ENCODE measurements at regions not wholly inside any gene's neighbourhood (a gene's known extent, or its start where the extent isn't known, plus 50 kb on each side); places are given as distances from the start of the nearest gene placed in this dataset.
A peak's percentile ranks its signal among the peaks of the same experiment; 100 is the strongest.
"Not testable (repeated sequence)": the region's sequence is repeated elsewhere in the genome, so short reads cannot be mapped to it uniquely, and the experiment has no call there.

GRCh38 chr16:52308051-52308450 lies 238.9 kb downstream of the TOX3 start:
- TF ChIP-seq CTCF (conservative IDR thresholded peaks at IDR 0.05) = no peak
- DNase-seq (ENCODE audit: extremely low spot score, unreplicated experiment) = no peak
- Mint-ChIP-seq H3K27ac (no peak overlapping the region), H3K9me3 (no peaks in the 10 kb centered on the region), H3K4me1 (ENCODE audit: unreplicated experiment) (peaks cover 9% of the 10 kb centered on the region), H3K36me3 (no peaks in the 10 kb centered on the region), H3K27me3 (peaks cover 20% of the 10 kb centered on the region), H3K4me3 (no peak overlapping the region)

GRCh38 chr16:52301026-52301425 lies 245.9 kb downstream of the TOX3 start:
- no peak for TF ChIP-seq CTCF (conservative IDR thresholded peaks at IDR 0.05)

GRCh38 chr16:52298769-52299168 lies 248.2 kb downstream of the TOX3 start:
- Mint-ChIP-seq H3K27me3 (peaks cover 13% of the 10 kb centered on the region), H3K4me1 (ENCODE audit: unreplicated experiment) (peaks cover 4% of the 10 kb centered on the region), H3K9me3 (no peaks in the 10 kb centered on the region), H3K4me3 (no peak overlapping the region), H3K36me3 (no peaks in the 10 kb centered on the region), H3K27ac (no peak overlapping the region)
- DNase-seq (ENCODE audit: extremely low spot score, unreplicated experiment) = no peak
- no peak for TF ChIP-seq CTCF (conservative IDR thresholded peaks at IDR 0.05)

More at GRCh38 chr16:52301026-52301425, 245.9 kb downstream of the TOX3 start:
- no peak for DNase-seq (ENCODE audit: extremely low spot score, unreplicated experiment)
- H3K4me3 Mint-ChIP-seq = no peak overlapping the region
- peaks cover 6% of the 10 kb centered on the region for H3K27me3 Mint-ChIP-seq
- no peaks in the 10 kb centered on the region for H3K4me1 Mint-ChIP-seq (ENCODE audit: unreplicated experiment)
- H3K27ac Mint-ChIP-seq = no peak overlapping the region
- H3K36me3 Mint-ChIP-seq = no peaks in the 10 kb centered on the region
- H3K9me3 Mint-ChIP-seq = no peaks in the 10 kb centered on the region

- not testable (repeated sequence) for DNase-seq (ENCODE audit: extremely low spot score, unreplicated experiment); H3K36me3 Mint-ChIP-seq; H3K9me3 Mint-ChIP-seq; H3K4me3 Mint-ChIP-seq; H3K27ac Mint-ChIP-seq
- Mint-ChIP-seq H3K4me1 (ENCODE audit: unreplicated experiment) (peaks cover 13% of the 10 kb centered on the region), H3K27me3 (peaks cover 13% of the 10 kb centered on the region)
Observed at GRCh38 chr16:52296706-52297315, 250.1 kb downstream of the TOX3 start.

- H3K27me3 Mint-ChIP-seq = peaks cover 10% of the 10 kb centered on the region
- H3K36me3 Mint-ChIP-seq = no peaks in the 10 kb centered on the region
- peaks cover 13% of the 10 kb centered on the region for H3K4me1 Mint-ChIP-seq (ENCODE audit: unreplicated experiment)
- H3K27ac Mint-ChIP-seq = peak overlapping the region; percentile 4
- no peaks in the 10 kb centered on the region for H3K9me3 Mint-ChIP-seq
- no peak overlapping the region for H3K4me3 Mint-ChIP-seq
- no peak for TF ChIP-seq CTCF (conservative IDR thresholded peaks at IDR 0.05)
- DNase-seq (ENCODE audit: extremely low spot score, unreplicated experiment) = no peak
Observed at GRCh38 chr16:52296076-52296475, 250.9 kb downstream of the TOX3 start.

- Mint-ChIP-seq H3K27ac (no peak overlapping the region), H3K36me3 (no peaks in the 10 kb centered on the region), H3K4me3 (no peak overlapping the region), H3K9me3 (no peaks in the 10 kb centered on the region), H3K27me3 (peaks cover 8% of the 10 kb centered on the region), H3K4me1 (ENCODE audit: unreplicated experiment) (peaks cover 13% of the 10 kb centered on the region)
- DNase-seq (ENCODE audit: extremely low spot score, unreplicated experiment) = no peak
- no peak for TF ChIP-seq CTCF (conservative IDR thresholded peaks at IDR 0.05)
Observed at GRCh38 chr16:52294660-52295059, 252.3 kb downstream of the TOX3 start.
